ENCODE measurements at regions not wholly inside any gene's neighbourhood (a gene's known extent, or its start where the extent isn't known, plus 50 kb on each side); places are given as distances from the start of the nearest gene placed in this dataset.
"Not testable (repeated sequence)": the region's sequence is repeated elsewhere in the genome, so short reads cannot be mapped to it uniquely, and the experiment has no call there.

GRCh38 chr21:31420988-31421387 is 76.9 kb upstream of the TIAM1 start:
- no peak overlapping the region for H3K4me3 ChIP-seq (replicated peaks; ENCODE audit: insufficient read depth, low read length)
- no peak for TF ChIP-seq SPI1 (IDR thresholded peaks at IDR 0.05; ENCODE audit: borderline replicate concordance, low read depth)
- TF ChIP-seq REST (IDR thresholded peaks at IDR 0.05; ENCODE audit: insufficient replicate concordance, low read depth): no peak
- no peak for TF ChIP-seq CTCF (IDR thresholded peaks at IDR 0.05; ENCODE audit: insufficient read depth, low read length)
- TF ChIP-seq POLR2AphosphoS5 (IDR thresholded peaks at IDR 0.05; ENCODE audit: low read depth): no peak
- TF ChIP-seq GABPA (IDR thresholded peaks at IDR 0.05; ENCODE audit: low read depth): no peak
- no peak for DNase-seq (ENCODE audit: low read depth in 1 of 2, low spot score in 1 of 2)
- H3K27ac ChIP-seq (replicated peaks): no peak overlapping the region
- no peaks in the 10 kb centered on the region for H3K27me3 ChIP-seq (ENCODE audit: insufficient read depth, poor library complexity, severe bottlenecking)

- H3K27me3 ChIP-seq (ENCODE audit: insufficient read depth, poor library complexity, severe bottlenecking): no peaks in the 10 kb centered on the region
- H3K27ac ChIP-seq (replicated peaks): no peak overlapping the region
- no peak for DNase-seq (ENCODE audit: low read depth in 1 of 2, low spot score in 1 of 2)
- TF ChIP-seq SPI1 (IDR thresholded peaks at IDR 0.05; ENCODE audit: borderline replicate concordance, low read depth): no peak
- TF ChIP-seq POLR2AphosphoS5 (IDR thresholded peaks at IDR 0.05; ENCODE audit: low read depth): no peak
- H3K4me3 ChIP-seq (replicated peaks; ENCODE audit: insufficient read depth, low read length): no peak overlapping the region
Measured at GRCh38 chr21:31420354-31420753, 76.3 kb upstream of the TIAM1 start.

- Histone ChIP-seq H3K27ac (replicated peaks) (no peak overlapping the region), H3K4me3 (replicated peaks; ENCODE audit: insufficient read depth, low read length) (no peak overlapping the region), H3K27me3 (ENCODE audit: insufficient read depth, poor library complexity, severe bottlenecking) (no peaks in the 10 kb centered on the region)
- DNase-seq (ENCODE audit: low read depth in 1 of 2, low spot score in 1 of 2): no peak
- TF ChIP-seq POLR2AphosphoS5 (IDR thresholded peaks at IDR 0.05; ENCODE audit: low read depth) (no peak), GABPA (IDR thresholded peaks at IDR 0.05; ENCODE audit: low read depth) (no peak), SPI1 (IDR thresholded peaks at IDR 0.05; ENCODE audit: borderline replicate concordance, low read depth) (no peak), CTCF (IDR thresholded peaks at IDR 0.05; ENCODE audit: insufficient read depth, low read length) (no peak), REST (IDR thresholded peaks at IDR 0.05; ENCODE audit: insufficient replicate concordance, low read depth) (no peak)
Measured at GRCh38 chr21:31418377-31419001, 74.4 kb upstream of the TIAM1 start.

- H3K4me3 ChIP-seq (replicated peaks; ENCODE audit: insufficient read depth, low read length); H3K27me3 ChIP-seq (ENCODE audit: insufficient read depth, poor library complexity, severe bottlenecking); DNase-seq (ENCODE audit: low read depth in 1 of 2, low spot score in 1 of 2); H3K27ac ChIP-seq (replicated peaks): not testable (repeated sequence)
Measured at GRCh38 chr21:31417214-31417613, 73.2 kb upstream of the TIAM1 start.

- no peak overlapping the region for H3K4me3 ChIP-seq (replicated peaks; ENCODE audit: insufficient read depth, low read length)
- DNase-seq (ENCODE audit: low read depth in 1 of 2, low spot score in 1 of 2): no peak
- no peak overlapping the region for H3K27ac ChIP-seq (replicated peaks)
- TF ChIP-seq CTCF (IDR thresholded peaks at IDR 0.05; ENCODE audit: insufficient read depth, low read length) (no peak), GABPA (IDR thresholded peaks at IDR 0.05; ENCODE audit: low read depth) (no peak), SPI1 (IDR thresholded peaks at IDR 0.05; ENCODE audit: borderline replicate concordance, low read depth) (no peak), REST (IDR thresholded peaks at IDR 0.05; ENCODE audit: insufficient replicate concordance, low read depth) (no peak), POLR2AphosphoS5 (IDR thresholded peaks at IDR 0.05; ENCODE audit: low read depth) (no peak)
- no peaks in the 10 kb centered on the region for H3K27me3 ChIP-seq (ENCODE audit: insufficient read depth, poor library complexity, severe bottlenecking)
Measured at GRCh38 chr21:31416465-31416864, 72.4 kb upstream of the TIAM1 start.

Data from HL-60 (cell line).